BE2C (cell line): ENCODE measurements at regions not wholly inside any gene's neighbourhood (a gene's known extent, or its start where the extent isn't known, plus 50 kb on each side); places are given as distances from the start of the nearest gene placed in this dataset.

ENCODE experiments used
- DNase-seq: peaks from one replicate; pipeline ENCODE4 v3.0.0-alpha.2; 2020
- H3K27me3 ChIP-seq: fragments of 250-450 bp; sonication (Bioruptor Pico); 2 replicates; pipeline ENCODE4 v1.5.1; 2020; ENCODE audit warnings: mild to moderate bottlenecking
- H3K36me3 ChIP-seq: fragments of 250-450 bp; sonication (Bioruptor Pico); 2 replicates; pipeline ENCODE4 v1.5.1; 2020; ENCODE audit warnings: mild to moderate bottlenecking
- H3K4me1 ChIP-seq: fragments of 250-450 bp; sonication (Bioruptor Pico); 2 replicates; pipeline ENCODE4 v1.5.1; 2020
- H3K4me3 ChIP-seq: 2 replicates; pipeline ENCODE4 v1.5.1; 2011; ENCODE audit warnings: low read depth, low read length
- H3K9me3 ChIP-seq: fragments of 250-450 bp; sonication (Bioruptor Pico); 2 replicates; pipeline ENCODE4 v1.5.1; 2020
- TF ChIP-seq, protein P1 (sequence below): IDR thresholded peaks from 2 replicates; pipeline ENCODE4 v1.5.1; 2012; ENCODE audit warnings: mild to moderate bottlenecking, low read depth, low read length

DNA sequence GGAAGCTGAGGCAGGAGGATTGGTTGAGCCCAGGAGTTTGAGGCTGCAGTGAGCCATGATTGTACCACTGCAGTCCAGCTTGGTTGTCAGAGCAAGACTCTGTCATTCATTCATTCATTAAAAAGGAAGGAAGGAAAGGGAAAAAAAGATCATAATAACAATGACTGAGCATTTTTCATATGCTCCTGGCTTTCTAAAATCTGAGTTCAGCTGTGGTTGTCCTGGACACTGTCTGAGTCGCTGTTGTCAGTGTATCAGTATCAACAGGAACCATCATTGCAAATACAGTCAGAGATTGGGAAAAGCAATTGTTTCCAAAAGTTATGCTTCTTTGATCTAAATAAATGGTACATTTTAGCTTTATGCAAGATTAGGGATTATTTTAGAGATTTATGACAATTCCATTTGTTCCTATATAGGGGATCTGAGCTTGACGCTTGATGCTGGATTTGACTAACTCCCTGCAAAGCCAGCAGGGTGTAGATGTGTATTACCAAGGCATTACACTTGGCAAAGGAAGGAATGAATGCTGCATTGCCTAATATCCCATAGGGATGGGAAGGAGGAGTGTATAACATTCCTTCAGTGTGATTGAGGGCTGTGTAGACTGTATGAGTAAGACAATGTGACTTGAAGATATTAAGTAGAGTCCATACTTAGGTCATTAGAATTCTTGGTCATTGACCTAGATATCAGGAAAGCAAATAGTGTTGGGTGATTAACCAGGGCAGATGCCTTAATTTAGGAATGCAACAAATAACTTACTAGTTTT, 100.2 kb downstream of the DISP1 start:
- H3K9me3 ChIP-seq = no peaks in the 10 kb centered on the region
- H3K36me3 ChIP-seq = no peaks in the 10 kb centered on the region
- no peaks in the 10 kb centered on the region for H3K4me1 ChIP-seq
- TF ChIP-seq, protein P1, sequence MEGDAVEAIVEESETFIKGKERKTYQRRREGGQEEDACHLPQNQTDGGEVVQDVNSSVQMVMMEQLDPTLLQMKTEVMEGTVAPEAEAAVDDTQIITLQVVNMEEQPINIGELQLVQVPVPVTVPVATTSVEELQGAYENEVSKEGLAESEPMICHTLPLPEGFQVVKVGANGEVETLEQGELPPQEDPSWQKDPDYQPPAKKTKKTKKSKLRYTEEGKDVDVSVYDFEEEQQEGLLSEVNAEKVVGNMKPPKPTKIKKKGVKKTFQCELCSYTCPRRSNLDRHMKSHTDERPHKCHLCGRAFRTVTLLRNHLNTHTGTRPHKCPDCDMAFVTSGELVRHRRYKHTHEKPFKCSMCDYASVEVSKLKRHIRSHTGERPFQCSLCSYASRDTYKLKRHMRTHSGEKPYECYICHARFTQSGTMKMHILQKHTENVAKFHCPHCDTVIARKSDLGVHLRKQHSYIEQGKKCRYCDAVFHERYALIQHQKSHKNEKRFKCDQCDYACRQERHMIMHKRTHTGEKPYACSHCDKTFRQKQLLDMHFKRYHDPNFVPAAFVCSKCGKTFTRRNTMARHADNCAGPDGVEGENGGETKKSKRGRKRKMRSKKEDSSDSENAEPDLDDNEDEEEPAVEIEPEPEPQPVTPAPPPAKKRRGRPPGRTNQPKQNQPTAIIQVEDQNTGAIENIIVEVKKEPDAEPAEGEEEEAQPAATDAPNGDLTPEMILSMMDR = no peak
- no peak overlapping the region for H3K4me3 ChIP-seq
- DNase-seq = no peak
- H3K27me3 ChIP-seq = no peaks in the 10 kb centered on the region

DNA sequence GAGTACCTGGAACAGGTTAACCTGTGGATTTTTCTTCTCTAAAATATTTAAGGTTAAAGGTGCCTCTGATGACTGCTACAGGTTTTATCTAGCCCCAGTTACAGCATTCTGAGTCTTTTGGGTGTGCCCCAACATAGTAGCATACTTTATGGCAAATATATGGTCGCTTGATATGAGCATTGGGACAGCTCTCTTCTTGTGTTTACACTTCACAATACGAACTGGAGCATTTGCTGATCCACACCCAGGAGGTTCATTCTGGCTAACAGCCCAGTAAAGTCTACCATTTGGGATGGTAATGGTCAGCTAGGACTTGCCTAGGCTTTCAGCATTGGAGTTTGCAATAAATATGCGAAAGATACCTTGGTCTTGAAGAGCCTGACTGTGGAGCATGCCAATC, 101.3 kb downstream of the DISP1 start:
- no peak for DNase-seq
- TF ChIP-seq, protein P1 = no peak
- no peaks in the 10 kb centered on the region for H3K27me3 ChIP-seq
- no peaks in the 10 kb centered on the region for H3K9me3 ChIP-seq
- H3K4me1 ChIP-seq = no peaks in the 10 kb centered on the region
- no peak overlapping the region for H3K4me3 ChIP-seq
- H3K36me3 ChIP-seq = no peaks in the 10 kb centered on the region

DNA sequence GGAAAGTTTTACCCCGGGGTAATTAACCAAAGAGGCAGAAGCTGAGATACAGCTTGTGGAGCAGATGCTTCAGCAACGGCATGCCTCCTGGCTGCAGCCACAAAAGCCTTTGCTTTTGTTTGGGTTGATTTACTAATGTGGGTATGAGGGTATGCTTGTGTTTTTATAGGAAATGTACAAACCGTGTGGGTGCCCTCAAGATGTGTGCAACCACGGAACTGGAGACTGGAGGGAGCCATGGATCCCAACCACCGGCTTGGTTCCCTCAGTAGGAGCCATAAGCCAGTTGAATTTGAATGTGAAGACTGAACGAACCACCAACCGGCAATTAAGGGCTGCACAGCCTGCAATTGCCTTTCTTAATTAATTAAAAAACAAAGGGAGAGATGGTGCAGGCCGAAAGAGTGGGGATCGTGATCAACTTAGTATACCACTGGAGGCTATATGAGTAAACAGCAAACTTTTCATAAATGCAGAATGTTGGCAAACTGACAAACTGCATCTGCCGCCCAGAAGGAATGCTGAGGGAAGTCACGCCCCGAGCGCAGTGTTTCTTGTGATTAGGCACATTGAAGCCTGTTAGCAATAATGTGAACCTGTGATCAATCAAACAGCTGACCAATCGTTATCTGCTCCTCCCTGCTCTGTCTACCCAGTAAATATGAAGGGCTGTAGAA, 104.1 kb downstream of the DISP1 start:
- no peak for DNase-seq
- Histone ChIP-seq H3K4me1 (no peaks in the 10 kb centered on the region), H3K36me3 (no peaks in the 10 kb centered on the region), H3K27me3 (no peaks in the 10 kb centered on the region; the same call in 1 of the 2 replicates), H3K9me3 (no peaks in the 10 kb centered on the region), H3K4me3 (no peak overlapping the region)
- TF ChIP-seq, protein P1 = no peak

DNA sequence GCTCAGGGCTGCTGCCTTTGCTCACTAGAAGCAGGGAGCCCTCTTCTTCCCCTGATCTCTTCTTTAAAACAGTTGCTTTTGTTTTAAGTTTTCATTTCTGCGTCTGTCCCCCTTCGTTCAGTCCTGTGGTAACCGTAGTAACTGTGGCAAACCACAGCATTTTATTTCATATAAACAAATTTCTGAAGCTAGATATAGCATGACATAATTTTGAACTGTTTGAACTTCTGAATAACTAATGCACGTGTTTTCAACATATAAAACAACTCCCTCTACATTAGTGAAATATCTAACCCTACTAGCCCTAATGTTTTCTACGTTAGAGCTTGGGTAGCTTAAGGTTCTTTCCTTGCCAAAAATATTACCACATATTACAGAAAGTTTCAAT, 104.6 kb downstream of the DISP1 start:
- H3K4me3 ChIP-seq = no peak overlapping the region
- TF ChIP-seq, protein P1 = no peak
- no peak for DNase-seq
- no peaks in the 10 kb centered on the region; the same call in 1 of the 2 replicates for H3K27me3 ChIP-seq
- H3K9me3 ChIP-seq = no peaks in the 10 kb centered on the region
- H3K36me3 ChIP-seq = no peaks in the 10 kb centered on the region
- no peaks in the 10 kb centered on the region for H3K4me1 ChIP-seq

DNA sequence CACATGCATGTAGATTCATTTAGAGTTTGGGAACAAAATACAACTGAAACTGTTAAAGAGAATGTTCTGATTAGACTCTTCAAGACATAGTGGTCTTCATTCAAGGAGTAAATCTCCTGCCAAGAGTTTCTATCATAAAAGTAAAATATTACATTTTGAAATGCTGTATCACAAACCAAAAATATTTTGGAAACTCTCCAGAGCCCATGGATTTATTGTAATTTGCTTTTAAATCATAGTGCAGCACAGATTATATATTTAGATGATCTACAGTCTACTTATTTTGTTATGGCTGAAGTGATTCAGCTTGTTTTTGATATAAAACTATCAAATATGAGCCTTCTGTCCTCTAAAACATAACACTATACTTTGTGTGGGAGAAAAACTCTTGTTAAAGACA, 105.3 kb downstream of the DISP1 start:
- no peaks in the 10 kb centered on the region for H3K36me3 ChIP-seq
- no peaks in the 10 kb centered on the region for H3K9me3 ChIP-seq
- TF ChIP-seq, protein P1 = no peak
- no peak for DNase-seq
- no peaks in the 10 kb centered on the region for H3K4me1 ChIP-seq
- H3K27me3 ChIP-seq = no peaks in the 10 kb centered on the region; the same call in 1 of the 2 replicates
- H3K4me3 ChIP-seq = no peak overlapping the region

DNA sequence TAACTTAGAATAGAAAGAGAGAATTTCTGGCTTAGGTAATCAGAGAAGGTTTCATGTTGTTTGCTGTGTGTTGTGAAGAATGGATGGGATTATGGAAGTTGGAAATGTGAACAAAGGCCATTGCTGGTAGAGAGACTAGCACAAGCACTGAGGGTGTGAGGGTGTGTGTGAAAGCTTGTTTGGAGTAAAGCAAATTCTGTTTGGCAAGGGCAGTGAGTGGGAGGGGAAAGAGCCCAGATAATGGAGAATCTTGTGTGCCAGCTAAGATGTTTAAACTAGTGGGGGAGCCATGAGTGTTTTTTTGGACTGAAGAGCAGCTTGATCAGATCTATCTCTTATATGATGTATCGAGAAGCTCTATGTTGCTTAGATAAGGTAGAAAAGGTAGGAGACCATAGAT, 107.1 kb downstream of the DISP1 start:
- no peak overlapping the region for H3K4me3 ChIP-seq
- no peak for DNase-seq
- no peaks in the 10 kb centered on the region; the same call in 1 of the 2 replicates for H3K27me3 ChIP-seq
- H3K9me3 ChIP-seq = no peaks in the 10 kb centered on the region
- TF ChIP-seq, protein P1 = no peak
- H3K36me3 ChIP-seq = no peaks in the 10 kb centered on the region
- H3K4me1 ChIP-seq = no peaks in the 10 kb centered on the region
